GM12891 (cell line): ENCODE measurements at regions not wholly inside any gene's neighbourhood (a gene's known extent, or its start where the extent isn't known, plus 50 kb on each side); places are given as distances from the start of the nearest gene placed in this dataset.

Experiments
- PAX5 ChIP-seq: IDR thresholded peaks from 2 replicates; pipeline ENCODE4 v1.6.1; 2011; ENCODE audit warnings: low read length, moderate library complexity, mild to moderate bottlenecking; ENCODE audit not compliant: insufficient read depth, severe bottlenecking
- SPI1 ChIP-seq: IDR thresholded peaks from 2 replicates; pipeline ENCODE4 v1.6.1; 2011; ENCODE audit warnings: low read depth, low read length, control low read depth

DNA sequence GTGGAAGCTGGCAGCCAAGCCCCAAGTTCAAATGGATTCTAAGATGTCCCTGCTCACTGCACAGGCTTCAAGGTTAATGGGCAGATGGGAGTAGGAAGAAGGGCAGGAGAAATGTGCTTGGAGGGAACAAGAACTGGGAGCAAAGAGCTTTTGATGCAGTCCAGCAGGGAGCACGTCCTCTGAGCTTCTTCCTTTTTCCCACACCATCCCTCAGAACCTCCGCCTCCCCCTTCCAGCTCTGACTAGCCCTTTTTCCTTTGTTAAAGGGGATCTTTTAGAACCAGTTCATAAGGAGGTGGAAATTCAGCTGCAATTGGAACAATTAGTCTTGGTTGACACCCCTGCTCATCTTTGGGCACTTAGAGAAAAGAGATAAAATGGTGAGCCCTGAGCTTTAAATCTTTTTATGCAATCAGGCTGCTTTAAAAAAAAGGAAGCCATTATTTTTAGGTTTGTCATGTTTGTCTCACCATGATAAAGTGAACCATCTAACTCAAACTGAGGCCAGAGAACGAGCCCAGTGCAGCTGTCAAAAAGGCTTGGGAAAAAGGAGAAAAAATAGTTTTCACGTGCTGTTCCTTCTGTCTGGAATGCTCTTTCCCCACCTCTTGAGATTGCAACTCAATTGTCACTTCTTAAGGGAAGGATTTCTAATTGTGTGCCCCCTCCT, 135.8 kb upstream of the IL1RAPL2 start:
- no peak for TF ChIP-seq SPI1
- TF ChIP-seq PAX5, result no peak
